C4-2B (cell line): ENCODE measurements at regions not wholly inside any gene's neighbourhood (a gene's known extent, or its start where the extent isn't known, plus 50 kb on each side); places are given as distances from the start of the nearest gene placed in this dataset.
A peak's percentile ranks its signal among the peaks of the same experiment; 100 is the strongest.

Experiments used
- H3K27ac ChIP-seq: fragments of 450-650 bp; 2 replicates; pipeline ENCODE4 v1.5.1; 2017
- CTCF ChIP-seq: fragments of 450-650 bp; conservative IDR thresholded peaks from 2 replicates; pipeline ENCODE4 v1.5.1; 2017; ENCODE audit warnings: mild to moderate bottlenecking
- ZFX ChIP-seq: fragments of 450-650 bp; IDR thresholded peaks from 2 replicates; pipeline ENCODE4 v1.6.1; 2017

- H3K27ac ChIP-seq, result no peak overlapping the region
- TF ChIP-seq ZFX (no peak), CTCF (no peak)
Measured at GRCh38 chr12:107894589-107894988, 120.1 kb downstream of the ASCL4 start.

- no peak for TF ChIP-seq CTCF
- TF ChIP-seq ZFX, result no peak
Measured at GRCh38 chr12:107895966-107896365, 121.5 kb downstream of the ASCL4 start.

GRCh38 chr12:107900588-107900987, 126.1 kb downstream of the ASCL4 start:
- H3K27ac ChIP-seq, result no peak overlapping the region
- no peak for TF ChIP-seq CTCF
- no peak for TF ChIP-seq ZFX

More at GRCh38 chr12:107895966-107896365, 121.5 kb downstream of the ASCL4 start:
- no peak overlapping the region for H3K27ac ChIP-seq

- TF ChIP-seq ZFX, result no peak
- no peak for TF ChIP-seq CTCF
- no peak overlapping the region; the same call in 1 of the 2 replicates for H3K27ac ChIP-seq
Measured at GRCh38 chr12:107903341-107904061, 129.0 kb downstream of the ASCL4 start.

- no peak for TF ChIP-seq CTCF
- TF ChIP-seq ZFX, result no peak
- no peak overlapping the region for H3K27ac ChIP-seq
Measured at GRCh38 chr12:107906707-107907106, 132.2 kb downstream of the ASCL4 start.

GRCh38 chr12:107912421-107913004, 138.0 kb downstream of the ASCL4 start:
- no peak overlapping the region for H3K27ac ChIP-seq
- peak; percentile 89 for TF ChIP-seq CTCF
- no peak for TF ChIP-seq ZFX

- TF ChIP-seq ZFX, result no peak
- TF ChIP-seq CTCF, result no peak
Measured at GRCh38 chr12:107914460-107914977, 140.0 kb downstream of the ASCL4 start.

More at GRCh38 chr12:107914460-107914977, 140.0 kb downstream of the ASCL4 start:
- no peak overlapping the region for H3K27ac ChIP-seq
